K562 (cell line): ENCODE measurements at regions not wholly inside any gene's neighbourhood (a gene's known extent, or its start where the extent isn't known, plus 50 kb on each side); places are given as distances from the start of the nearest gene placed in this dataset.

Experiments
- ATAC-seq: fragments of 200-7000 bp; cut with Tn5 transposase; 3 replicates; pipeline ENCODE4 v1.9.1; 2020; ENCODE audit warnings: moderate library complexity
- BruUV-seq: library from RNA; stranded (reverse); fragments of 400-500 nt; replicated peaks from 2 replicates; lab custom pipeline; 2021; lab: Mats Ljungman, UMichigan
- CTCF ChIA-PET: fragments of 300-600 bp; formaldehyde crosslinking; extraction: SDS; loops from one replicate; lab custom pipeline; 2021; ENCODE audit warnings: low intra/inter-chr PET ratio; lab: Yijun Ruan, JAX
- POLR2A ChIA-PET: fragments of 300-600, 350-650 bp; sonication (Branson Sonifier 250); formaldehyde crosslinking; extraction: SDS; loops from one replicate; lab custom pipeline; 2021; ENCODE audit warnings: antibody characterized with exemption, inconsistent platforms; lab: Yijun Ruan, JAX
- DNase-seq, 4 experiments: peaks; one replicate each; pipeline versions ENCODE4 v3.0.0 to v3.0.0-alpha.2; 2011 to 2018; ENCODE audit warnings: low spot score in 3 of 4, mixed read lengths in 3 of 4; ENCODE audit errors: extremely low read depth in 1 of 4
- FAIRE-seq: peaks from 2 replicates; lab custom pipeline; 2011; peaks lifted over from hg19 to GRCh38; lab: Jason Lieb, UNC
- H2AFZ ChIP-seq: 2 replicates; pipeline ENCODE4 v1.6.0; 2011; ENCODE audit warnings: low read depth, low read length, control low read depth, inconsistent platforms
- H3K27ac ChIP-seq: fragments of 200-600 bp; 3 replicates; pipeline ENCODE4 v1.8.0; 2011; ENCODE audit warnings: low read depth, mild to moderate bottlenecking, control low read depth, inconsistent platforms, low read length, moderate library complexity, mixed read lengths; ENCODE audit errors: extremely low read depth
- H3K27me3 ChIP-seq, 2 experiments: fragments of 300-600 bp in 1 of 2; 2 replicates in 1 of 2; 3 replicates in 1 of 2; pipeline versions ENCODE4 v1.6.0 to v1.8.0; 2011; ENCODE audit warnings: inconsistent platforms in 2 of 2, low read length in 2 of 2, mild to moderate bottlenecking in 1 of 2, mixed read lengths in 1 of 2, moderate library complexity in 1 of 2; ENCODE audit not compliant: control insufficient read depth in 2 of 2, insufficient read depth in 2 of 2
- H3K36me3 ChIP-seq: fragments of 300-600 bp; 3 replicates; pipeline ENCODE4 v1.8.0; 2011; ENCODE audit warnings: mild to moderate bottlenecking, low read length, inconsistent platforms; ENCODE audit not compliant: control insufficient read depth, insufficient read depth
- H3K4me1 ChIP-seq, 2 experiments: fragments of 200-600 bp in 1 of 2; replicated peaks in 1 of 2; 2 replicates in 1 of 2; 3 replicates in 1 of 2; pipeline versions ENCODE4 v1.5.1 to v1.8.0; 2011; ENCODE audit warnings: inconsistent platforms in 2 of 2, low read length in 2 of 2, mild to moderate bottlenecking in 1 of 2, mixed read lengths in 1 of 2, moderate library complexity in 1 of 2; ENCODE audit not compliant: control insufficient read depth in 2 of 2, insufficient read depth in 2 of 2
- H3K4me2 ChIP-seq: 2 replicates; pipeline ENCODE4 v1.6.1; 2011; ENCODE audit warnings: low read length, control low read depth, inconsistent platforms, mixed read lengths; ENCODE audit not compliant: insufficient read depth
- H3K4me3 ChIP-seq: fragments of 200-600 bp; sonication (generic), shearing (Covaris generic); 2 replicates; pipeline ENCODE4 v1.5.1; 2016; ENCODE audit warnings: control low read depth, inconsistent platforms
- H3K79me2 ChIP-seq: fragments of 200-600 bp; 3 replicates; pipeline ENCODE4 v1.8.0; 2011; ENCODE audit warnings: low read length, inconsistent platforms; ENCODE audit not compliant: control insufficient read depth, insufficient read depth
- H3K9ac ChIP-seq, 2 experiments: 2 replicates each; pipeline versions ENCODE4 v1.6.0 to v1.6.1; 2011; ENCODE audit warnings: low read depth in 2 of 2, low read length in 2 of 2, control low read depth in 1 of 2, inconsistent platforms in 1 of 2, mild to moderate bottlenecking in 1 of 2, mixed read lengths in 1 of 2; ENCODE audit not compliant: insufficient read depth in 1 of 2
- H3K9me1 ChIP-seq: one replicate; pipeline ENCODE4 v1.6.0; 2011; ENCODE audit warnings: inconsistent platforms, mild to moderate bottlenecking, low read length, moderate library complexity; ENCODE audit not compliant: control insufficient read depth, insufficient read depth
- H3K9me3 ChIP-seq: replicated peaks from 2 replicates; pipeline ENCODE4 v1.5.1; 2011; ENCODE audit warnings: low read depth, low read length, inconsistent platforms; ENCODE audit not compliant: control insufficient read depth, insufficient read depth
- H4K20me1 ChIP-seq: replicated peaks from 2 replicates; pipeline ENCODE4 v1.6.1; 2011; ENCODE audit warnings: low read length, inconsistent platforms, mixed read lengths; ENCODE audit not compliant: control insufficient read depth, insufficient read depth
- CREBBP ChIP-seq: IDR thresholded peaks from one replicate; pipeline ENCODE4 v1.6.1; 2012; ENCODE audit warnings: low read depth, mild to moderate bottlenecking, control low read depth, inconsistent platforms, low read length
- EHMT2 ChIP-seq: fragments of 450-650 bp; IDR thresholded peaks from 2 replicates; pipeline ENCODE4 v1.6.1; 2018; ENCODE audit warnings: antibody characterized with exemption
- EP400 ChIP-seq: fragments of 450-650 bp; IDR thresholded peaks from 2 replicates; pipeline ENCODE4 v1.6.1; 2017; ENCODE audit warnings: antibody characterized with exemption, mild to moderate bottlenecking, moderate library complexity
- NFIX ChIP-seq: fragments of 250-450 bp; sonication (Bioruptor Pico); IDR thresholded peaks from 2 replicates; pipeline ENCODE4 v1.4.0; 2020; ENCODE audit warnings: low read depth, mild to moderate bottlenecking, moderate library complexity
- PTBP1 ChIP-seq: fragments of 200-400 bp; formaldehyde crosslinking; IDR thresholded peaks from 2 replicates; pipeline ENCODE4 v1.6.1; 2017; ENCODE audit warnings: low read depth, low read length
- RAD21 ChIP-seq, 2 experiments: fragments of 250-450 bp in 1 of 2; fragments of 450-650 bp in 1 of 2; sonication (Bioruptor Pico) in 1 of 2; formaldehyde crosslinking in 1 of 2; IDR thresholded peaks in 1 of 2; conservative IDR thresholded peaks in 1 of 2; 2 replicates each; pipeline versions ENCODE4 v1.4.0 to v1.8.0; 2020 to 2022; ENCODE audit warnings: mild to moderate bottlenecking in 2 of 2, moderate library complexity in 1 of 2
- TCF3 ChIP-seq: sonication (generic); formaldehyde crosslinking; IDR thresholded peaks from 2 replicates; pipeline ENCODE4 v1.4.0; 2020; ENCODE audit warnings: mild to moderate bottlenecking, missing genetic modification reagents
- ZNF124 ChIP-seq: sonication (generic); formaldehyde crosslinking; IDR thresholded peaks from 2 replicates; pipeline ENCODE4 v1.8.1; 2022; ENCODE audit warnings: missing genetic modification reagents
- ZNF507 ChIP-seq: conservative IDR thresholded peaks from 2 replicates; pipeline ENCODE4 v1.6.1; 2017; ENCODE audit warnings: missing genetic modification characterization, missing compliant biosample characterization
- WGBS: fragments of 100-300 bp; shearing (Covaris generic); methylation state at CpG from one replicate; pipeline ENCODE4 v1.1.6; 2016; ENCODE audit warnings: low coverage, mixed read lengths; ENCODE audit not compliant: insufficient coverage; ENCODE audit errors: missing lambda C conversion rate; 5-methylcytosine and 5-hydroxymethylcytosine counted together
- in situ Hi-C: fragments of 300-500 bp; cut with MboI; formaldehyde crosslinking; loops from 4 replicates; pipeline ENCODE4 v1.15.0; 2018; ENCODE audit warnings: inconsistent platforms, mixed read lengths
- intact Hi-C: fragments of 100-400 bp; cut with micrococcal nuclease; formaldehyde crosslinking; loops from 2 replicates; pipeline ENCODE4 v1.14.2; 2022
- TF ChIP-seq, protein P1 (sequence below): sonication (generic); formaldehyde crosslinking; IDR thresholded peaks from 2 replicates; pipeline ENCODE4 v1.8.0; 2022; ENCODE audit warnings: mild to moderate bottlenecking, low read depth, missing genetic modification reagents
- TF ChIP-seq, protein P2 (sequence below): IDR thresholded peaks from 3 replicates; pipeline ENCODE4 v1.6.1; 2011; ENCODE audit warnings: borderline replicate concordance, mild to moderate bottlenecking; ENCODE audit not compliant: insufficient read length, insufficient read depth
- TF ChIP-seq, protein P3 (sequence below): sonication (generic); formaldehyde crosslinking; IDR thresholded peaks from 2 replicates; pipeline ENCODE4 v1.8.1; 2023; ENCODE audit warnings: mild to moderate bottlenecking, missing genetic modification reagents
- TF ChIP-seq, protein P4 (sequence below): fragments of 450-650 bp; IDR thresholded peaks from 2 replicates; pipeline ENCODE4 v1.6.1; 2016
- TF ChIP-seq, protein P5 (sequence below): fragments of 250-450 bp; sonication (Bioruptor Pico); IDR thresholded peaks from 2 replicates; pipeline ENCODE4 v1.4.0; 2020; ENCODE audit warnings: mild to moderate bottlenecking

DNA sequence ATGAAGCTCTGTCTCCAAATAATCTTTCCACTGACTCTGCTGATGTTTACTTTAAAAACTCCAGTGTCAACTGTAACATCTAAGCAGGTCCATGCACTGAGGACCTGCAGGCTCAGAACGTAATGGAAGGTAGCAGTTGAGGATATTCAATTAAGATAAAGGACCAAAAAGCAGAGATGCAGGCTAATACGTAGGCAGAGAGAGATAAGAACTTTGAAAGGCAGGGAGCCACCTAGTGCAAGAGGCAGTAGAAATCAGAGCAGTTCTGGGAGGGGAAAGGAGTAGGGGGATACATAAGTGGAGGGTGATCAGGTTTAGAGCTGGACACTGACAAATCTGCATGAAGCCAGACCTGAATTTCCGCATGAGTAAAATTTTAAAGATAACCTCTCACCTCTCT is 114.5 kb upstream of the POM121L12 start:
- Histone ChIP-seq H3K79me2 (no peaks in the 10 kb centered on the region), H3K9me3 (no peaks in the 10 kb centered on the region), H3K36me3 (no peaks in the 10 kb centered on the region), H3K4me3 (no peak overlapping the region), H3K9ac (no peak overlapping the region), H3K9me1 (no peaks in the 10 kb centered on the region), H3K4me2 (no peak overlapping the region), H4K20me1 (no peaks in the 10 kb centered on the region), H3K27me3 (no peaks in the 10 kb centered on the region), H3K27ac (no peak overlapping the region), H3K4me1 (no peaks in the 10 kb centered on the region), H2AFZ (no peak overlapping the region)
- no peak for TF ChIP-seq CREBBP
- TF ChIP-seq, protein P1, sequence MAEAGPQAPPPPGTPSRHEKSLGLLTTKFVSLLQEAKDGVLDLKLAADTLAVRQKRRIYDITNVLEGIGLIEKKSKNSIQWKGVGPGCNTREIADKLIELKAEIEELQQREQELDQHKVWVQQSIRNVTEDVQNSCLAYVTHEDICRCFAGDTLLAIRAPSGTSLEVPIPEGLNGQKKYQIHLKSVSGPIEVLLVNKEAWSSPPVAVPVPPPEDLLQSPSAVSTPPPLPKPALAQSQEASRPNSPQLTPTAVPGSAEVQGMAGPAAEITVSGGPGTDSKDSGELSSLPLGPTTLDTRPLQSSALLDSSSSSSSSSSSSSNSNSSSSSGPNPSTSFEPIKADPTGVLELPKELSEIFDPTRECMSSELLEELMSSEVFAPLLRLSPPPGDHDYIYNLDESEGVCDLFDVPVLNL, result no peak
- no peak for TF ChIP-seq NFIX (CRISPR knock-in tag)
- TF ChIP-seq, protein P2, sequence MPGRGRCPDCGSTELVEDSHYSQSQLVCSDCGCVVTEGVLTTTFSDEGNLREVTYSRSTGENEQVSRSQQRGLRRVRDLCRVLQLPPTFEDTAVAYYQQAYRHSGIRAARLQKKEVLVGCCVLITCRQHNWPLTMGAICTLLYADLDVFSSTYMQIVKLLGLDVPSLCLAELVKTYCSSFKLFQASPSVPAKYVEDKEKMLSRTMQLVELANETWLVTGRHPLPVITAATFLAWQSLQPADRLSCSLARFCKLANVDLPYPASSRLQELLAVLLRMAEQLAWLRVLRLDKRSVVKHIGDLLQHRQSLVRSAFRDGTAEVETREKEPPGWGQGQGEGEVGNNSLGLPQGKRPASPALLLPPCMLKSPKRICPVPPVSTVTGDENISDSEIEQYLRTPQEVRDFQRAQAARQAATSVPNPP, result no peak
- no peak for TF ChIP-seq RAD21 (CRISPR knock-in tag; conservative IDR thresholded peaks at IDR 0.05 in 1 of 2, IDR thresholded peaks at IDR 0.05 in 1 of 2)
- TF ChIP-seq EP400, result no peak
- TF ChIP-seq ZNF124 (CRISPR knock-in tag), result no peak
- TF ChIP-seq TCF3 (CRISPR knock-in tag), result no peak
- TF ChIP-seq, protein P3, sequence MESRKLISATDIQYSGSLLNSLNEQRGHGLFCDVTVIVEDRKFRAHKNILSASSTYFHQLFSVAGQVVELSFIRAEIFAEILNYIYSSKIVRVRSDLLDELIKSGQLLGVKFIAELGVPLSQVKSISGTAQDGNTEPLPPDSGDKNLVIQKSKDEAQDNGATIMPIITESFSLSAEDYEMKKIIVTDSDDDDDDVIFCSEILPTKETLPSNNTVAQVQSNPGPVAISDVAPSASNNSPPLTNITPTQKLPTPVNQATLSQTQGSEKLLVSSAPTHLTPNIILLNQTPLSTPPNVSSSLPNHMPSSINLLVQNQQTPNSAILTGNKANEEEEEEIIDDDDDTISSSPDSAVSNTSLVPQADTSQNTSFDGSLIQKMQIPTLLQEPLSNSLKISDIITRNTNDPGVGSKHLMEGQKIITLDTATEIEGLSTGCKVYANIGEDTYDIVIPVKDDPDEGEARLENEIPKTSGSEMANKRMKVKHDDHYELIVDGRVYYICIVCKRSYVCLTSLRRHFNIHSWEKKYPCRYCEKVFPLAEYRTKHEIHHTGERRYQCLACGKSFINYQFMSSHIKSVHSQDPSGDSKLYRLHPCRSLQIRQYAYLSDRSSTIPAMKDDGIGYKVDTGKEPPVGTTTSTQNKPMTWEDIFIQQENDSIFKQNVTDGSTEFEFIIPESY (CRISPR knock-in tag), result no peak
- TF ChIP-seq EHMT2, result no peak
- TF ChIP-seq, protein P4, sequence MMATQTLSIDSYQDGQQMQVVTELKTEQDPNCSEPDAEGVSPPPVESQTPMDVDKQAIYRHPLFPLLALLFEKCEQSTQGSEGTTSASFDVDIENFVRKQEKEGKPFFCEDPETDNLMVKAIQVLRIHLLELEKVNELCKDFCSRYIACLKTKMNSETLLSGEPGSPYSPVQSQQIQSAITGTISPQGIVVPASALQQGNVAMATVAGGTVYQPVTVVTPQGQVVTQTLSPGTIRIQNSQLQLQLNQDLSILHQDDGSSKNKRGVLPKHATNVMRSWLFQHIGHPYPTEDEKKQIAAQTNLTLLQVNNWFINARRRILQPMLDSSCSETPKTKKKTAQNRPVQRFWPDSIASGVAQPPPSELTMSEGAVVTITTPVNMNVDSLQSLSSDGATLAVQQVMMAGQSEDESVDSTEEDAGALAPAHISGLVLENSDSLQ, result no peak
- TF ChIP-seq, protein P5, sequence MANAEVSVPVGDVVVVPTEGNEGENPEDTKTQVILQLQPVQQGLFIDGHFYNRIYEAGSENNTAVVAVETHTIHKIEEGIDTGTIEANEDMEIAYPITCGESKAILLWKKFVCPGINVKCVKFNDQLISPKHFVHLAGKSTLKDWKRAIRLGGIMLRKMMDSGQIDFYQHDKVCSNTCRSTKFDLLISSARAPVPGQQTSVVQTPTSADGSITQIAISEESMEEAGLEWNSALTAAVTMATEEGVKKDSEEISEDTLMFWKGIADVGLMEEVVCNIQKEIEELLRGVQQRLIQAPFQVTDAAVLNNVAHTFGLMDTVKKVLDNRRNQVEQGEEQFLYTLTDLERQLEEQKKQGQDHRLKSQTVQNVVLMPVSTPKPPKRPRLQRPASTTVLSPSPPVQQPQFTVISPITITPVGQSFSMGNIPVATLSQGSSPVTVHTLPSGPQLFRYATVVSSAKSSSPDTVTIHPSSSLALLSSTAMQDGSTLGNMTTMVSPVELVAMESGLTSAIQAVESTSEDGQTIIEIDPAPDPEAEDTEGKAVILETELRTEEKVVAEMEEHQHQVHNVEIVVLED (CRISPR knock-in tag), result no peak
- TF ChIP-seq PTBP1, result no peak
- no peak for TF ChIP-seq ZNF507 (tag)
- ChIA-PET CTCF (no interaction called here), POLR2A (no interaction called here)
- intact Hi-C loops, result no loop called here
- DNase-seq (no peak), FAIRE-seq (no peak), ATAC-seq (no peak)
- no TSS peak for BruUV-seq
- WGBS, result 4% methylated on average over 3 of the region's 3 CpGs
- in situ Hi-C loops, result no loop called here
